Transverse colon (tissue), 4 donors: ENCODE measurements at regions not wholly inside any gene's neighbourhood (a gene's known extent, or its start where the extent isn't known, plus 50 kb on each side); places are given as distances from the start of the nearest gene placed in this dataset.

ENCODE experiments used
- CTCF ChIP-seq, 5 experiments: fragments of 200-600 bp in 3 of 5; fragments of 450-650 bp in 2 of 5; sonication (generic) in 3 of 5; IDR thresholded peaks; 1 replicate in 2 of 5; 2 replicates in 3 of 5; pipeline ENCODE4 v1.5.1; 2016 to 2017; ENCODE audit warnings: antibody characterized with exemption in 5 of 5, inconsistent platforms in 3 of 5, mild to moderate bottlenecking in 2 of 5, moderate library complexity in 1 of 5
- EP300 ChIP-seq: sonication (generic); formaldehyde crosslinking; IDR thresholded peaks from one replicate; pipeline ENCODE4 v1.6.1; 2017; ENCODE audit warnings: antibody characterized with exemption, low read depth
- POLR2A ChIP-seq: fragments of 450-650 bp; IDR thresholded peaks from one replicate; pipeline ENCODE4 v1.6.1; 2016; ENCODE audit warnings: antibody characterized with exemption, mild to moderate bottlenecking, moderate library complexity
- POLR2AphosphoS5 ChIP-seq, 3 donors: sonication (generic); formaldehyde crosslinking; IDR thresholded peaks; one replicate each; pipeline ENCODE4 v1.6.1; 2016; ENCODE audit warnings: antibody characterized with exemption in 3 of 3

GRCh38 chr11:127653076-127653475 is 652.5 kb upstream of the KIRREL3 start:
- no peak for TF ChIP-seq EP300
- no peak for TF ChIP-seq CTCF (IDR thresholded peaks at IDR 0.05)
- no peak for TF ChIP-seq POLR2AphosphoS5 (IDR thresholded peaks at IDR 0.05)
- TF ChIP-seq POLR2A, result no peak
